ENCODE measurements at regions not wholly inside any gene's neighbourhood (a gene's known extent, or its start where the extent isn't known, plus 50 kb on each side); places are given as distances from the start of the nearest gene placed in this dataset.

- TF ChIP-seq CHD7 (IDR thresholded peaks at IDR 0.05; ENCODE audit: insufficient replicate concordance, low read length): no peak
- TF ChIP-seq HDAC2 (IDR thresholded peaks at IDR 0.05; ENCODE audit: borderline replicate concordance in 1 of 2, low read depth in 2 of 2, low read length in 2 of 2): no peak
- no peak for TF ChIP-seq TAF7 (optimal IDR thresholded peaks at IDR 0.05; ENCODE audit: borderline replicate concordance, low read depth, low read length)
- no peak for TF ChIP-seq POU5F1 (IDR thresholded peaks at IDR 0.05; ENCODE audit: low read depth, low read length)
- no peak for TF ChIP-seq GABPA (IDR thresholded peaks at IDR 0.05; ENCODE audit: borderline replicate concordance, insufficient read depth, low read length)
- TF ChIP-seq JUN (IDR thresholded peaks at IDR 0.05; ENCODE audit: low read depth, low read length): no peak
Measured at GRCh38 chr3:177341736-177342419, 144.6 kb upstream of the TBL1XR1 start (continued).
